ENCODE measurements at regions not wholly inside any gene's neighbourhood (a gene's known extent, or its start where the extent isn't known, plus 50 kb on each side); places are given as distances from the start of the nearest gene placed in this dataset.

GRCh38 chr18:38886861-38887670 is 1321.5 kb upstream of the CELF4 start:
- no peak for TF ChIP-seq CHD2 (IDR thresholded peaks at IDR 0.05; ENCODE audit: low read length)
- TF ChIP-seq, protein P1, sequence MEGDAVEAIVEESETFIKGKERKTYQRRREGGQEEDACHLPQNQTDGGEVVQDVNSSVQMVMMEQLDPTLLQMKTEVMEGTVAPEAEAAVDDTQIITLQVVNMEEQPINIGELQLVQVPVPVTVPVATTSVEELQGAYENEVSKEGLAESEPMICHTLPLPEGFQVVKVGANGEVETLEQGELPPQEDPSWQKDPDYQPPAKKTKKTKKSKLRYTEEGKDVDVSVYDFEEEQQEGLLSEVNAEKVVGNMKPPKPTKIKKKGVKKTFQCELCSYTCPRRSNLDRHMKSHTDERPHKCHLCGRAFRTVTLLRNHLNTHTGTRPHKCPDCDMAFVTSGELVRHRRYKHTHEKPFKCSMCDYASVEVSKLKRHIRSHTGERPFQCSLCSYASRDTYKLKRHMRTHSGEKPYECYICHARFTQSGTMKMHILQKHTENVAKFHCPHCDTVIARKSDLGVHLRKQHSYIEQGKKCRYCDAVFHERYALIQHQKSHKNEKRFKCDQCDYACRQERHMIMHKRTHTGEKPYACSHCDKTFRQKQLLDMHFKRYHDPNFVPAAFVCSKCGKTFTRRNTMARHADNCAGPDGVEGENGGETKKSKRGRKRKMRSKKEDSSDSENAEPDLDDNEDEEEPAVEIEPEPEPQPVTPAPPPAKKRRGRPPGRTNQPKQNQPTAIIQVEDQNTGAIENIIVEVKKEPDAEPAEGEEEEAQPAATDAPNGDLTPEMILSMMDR (IDR thresholded peaks at IDR 0.05; ENCODE audit: control extremely low read depth in 1 of 3, insufficient read depth in 1 of 3, low read depth in 1 of 3, low read length in 3 of 3): no peak
- no peak for TF ChIP-seq EP300 (IDR thresholded peaks at IDR 0.05; ENCODE audit: borderline replicate concordance in 1 of 2, low read depth in 2 of 2, low read length in 2 of 2)
- TF ChIP-seq MAX (IDR thresholded peaks at IDR 0.05): no peak
- TF ChIP-seq HDAC6 (IDR thresholded peaks at IDR 0.05; ENCODE audit: low read depth, low read length): no peak
- no peak for TF ChIP-seq MAFK (IDR thresholded peaks at IDR 0.05; ENCODE audit: low read depth, low read length)
- TF ChIP-seq JUND (IDR thresholded peaks at IDR 0.05; ENCODE audit: low read length): no peak
- TF ChIP-seq CREB1 (IDR thresholded peaks at IDR 0.05): no peak
- no peak for TF ChIP-seq RFX5 (IDR thresholded peaks at IDR 0.05; ENCODE audit: borderline replicate concordance, low read depth, low read length)
- TF ChIP-seq POLR2AphosphoS5 (IDR thresholded peaks at IDR 0.05; ENCODE audit: low read depth, low read length): no peak
- TF ChIP-seq HDAC2 (IDR thresholded peaks at IDR 0.05; ENCODE audit: borderline replicate concordance in 1 of 2, low read depth in 2 of 2, low read length in 2 of 2): no peak
- TF ChIP-seq RAD21 (IDR thresholded peaks at IDR 0.05 in 1 of 2, conservative IDR thresholded peaks at IDR 0.05 in 1 of 2; ENCODE audit: low read depth in 2 of 2, low read length in 2 of 2): no peak
- TF ChIP-seq TBP (IDR thresholded peaks at IDR 0.05; ENCODE audit: low read depth, low read length): no peak
- TF ChIP-seq SIN3A (conservative IDR thresholded peaks at IDR 0.05 in 1 of 2, IDR thresholded peaks at IDR 0.05 in 1 of 2; ENCODE audit: low read depth in 1 of 2, low read length in 2 of 2): no peak

Data from H1 (cell line).